Parathyroid adenoma (tissue), 2 donors: ENCODE measurements at regions not wholly inside any gene's neighbourhood (a gene's known extent, or its start where the extent isn't known, plus 50 kb on each side); places are given as distances from the start of the nearest gene placed in this dataset.

ENCODE experiments used
- H2AFZ ChIP-seq: fragments of 300-600 bp; sonication (generic); one replicate; pipeline ENCODE4 v1.7.0; 2017; ENCODE audit warnings: antibody characterized with exemption, mild to moderate bottlenecking
- H3K27ac ChIP-seq: fragments of 300-600 bp; sonication (generic); one replicate; pipeline ENCODE4 v1.7.0; 2017
- H3K27me3 ChIP-seq: fragments of 300-600 bp; sonication (generic); one replicate; pipeline ENCODE4 v1.7.0; 2017; ENCODE audit warnings: low read length; ENCODE audit not compliant: control insufficient read depth, insufficient read depth
- H3K36me3 ChIP-seq: fragments of 300-600 bp; sonication (generic); one replicate; pipeline ENCODE4 v1.7.0; 2017; ENCODE audit warnings: low read length; ENCODE audit not compliant: control insufficient read depth, insufficient read depth
- H3K4me1 ChIP-seq: fragments of 300-600 bp; sonication (generic); one replicate; pipeline ENCODE4 v1.7.0; 2017; ENCODE audit warnings: control low read depth
- H3K4me2 ChIP-seq: fragments of 300-600 bp; sonication (generic); one replicate; pipeline ENCODE4 v1.7.0; 2017; ENCODE audit warnings: low read length
- H3K4me3 ChIP-seq: fragments of 300-600 bp; sonication (generic); one replicate; pipeline ENCODE4 v1.7.0; 2017; ENCODE audit warnings: low read depth, low read length
- H3K79me2 ChIP-seq: fragments of 300-600 bp; sonication (generic); one replicate; pipeline ENCODE4 v1.7.0; 2017; ENCODE audit warnings: control low read depth
- H3K9ac ChIP-seq: fragments of 300-600 bp; sonication (generic); one replicate; pipeline ENCODE4 v1.7.0; 2017; ENCODE audit warnings: mild to moderate bottlenecking
- H3K9me3 ChIP-seq: fragments of 300-600 bp; sonication (generic); one replicate; pipeline ENCODE4 v1.7.0; 2017; ENCODE audit warnings: low read length; ENCODE audit not compliant: control insufficient read depth
- CTCF ChIP-seq: fragments of 300-600 bp; sonication (generic); IDR thresholded peaks from one replicate; pipeline ENCODE4 v1.7.0; 2017; ENCODE audit warnings: antibody characterized with exemption, mild to moderate bottlenecking
- donor health status: primary hyperparathyroidism.

- Histone ChIP-seq H3K27me3 (no peaks in the 10 kb centered on the region), H3K79me2 (no peaks in the 10 kb centered on the region), H3K9me3 (no peaks in the 10 kb centered on the region), H3K4me2 (no peak overlapping the region), H3K4me3 (no peak overlapping the region), H3K4me1 (no peaks in the 10 kb centered on the region), H3K36me3 (no peaks in the 10 kb centered on the region), H3K27ac (no peak overlapping the region), H2AFZ (no peak overlapping the region), H3K9ac (no peak overlapping the region)
- no peak for TF ChIP-seq CTCF
These were observed 149.5 kb upstream of the MCTP2 start for GRCh38 chr15:94081829-94082228.

- no peaks in the 10 kb centered on the region for H3K27me3 ChIP-seq
- no peaks in the 10 kb centered on the region for H3K9me3 ChIP-seq
- H3K79me2 ChIP-seq = no peaks in the 10 kb centered on the region
- no peak overlapping the region for H2AFZ ChIP-seq
- H3K4me3 ChIP-seq = no peak overlapping the region
- H3K27ac ChIP-seq = no peak overlapping the region
- no peak overlapping the region for H3K4me2 ChIP-seq
- no peaks in the 10 kb centered on the region for H3K36me3 ChIP-seq
- H3K4me1 ChIP-seq = no peaks in the 10 kb centered on the region
- TF ChIP-seq CTCF = no peak
- no peak overlapping the region for H3K9ac ChIP-seq
These were observed 150.3 kb upstream of the MCTP2 start for GRCh38 chr15:94080989-94081605.

GRCh38 chr15:94080416-94080815 lies 150.9 kb upstream of the MCTP2 start:
- H3K79me2 ChIP-seq = no peaks in the 10 kb centered on the region
- no peak overlapping the region for H3K4me3 ChIP-seq
- H3K4me1 ChIP-seq = no peaks in the 10 kb centered on the region
- H3K4me2 ChIP-seq = no peak overlapping the region
- no peak overlapping the region for H3K9ac ChIP-seq
- no peak overlapping the region for H3K27ac ChIP-seq
- no peak overlapping the region for H2AFZ ChIP-seq
- no peaks in the 10 kb centered on the region for H3K9me3 ChIP-seq
- no peak for TF ChIP-seq CTCF
- H3K27me3 ChIP-seq = no peaks in the 10 kb centered on the region
- no peaks in the 10 kb centered on the region for H3K36me3 ChIP-seq

GRCh38 chr15:94079968-94080367 lies 151.4 kb upstream of the MCTP2 start:
- Histone ChIP-seq H3K4me2 (no peak overlapping the region), H3K27me3 (no peaks in the 10 kb centered on the region), H3K9me3 (no peaks in the 10 kb centered on the region), H3K4me3 (no peak overlapping the region), H3K36me3 (no peaks in the 10 kb centered on the region), H3K4me1 (no peaks in the 10 kb centered on the region), H3K27ac (no peak overlapping the region), H2AFZ (no peak overlapping the region), H3K9ac (no peak overlapping the region), H3K79me2 (no peaks in the 10 kb centered on the region)
- TF ChIP-seq CTCF = no peak

GRCh38 chr15:94079459-94079858 lies 151.9 kb upstream of the MCTP2 start:
- H3K9ac ChIP-seq = no peak overlapping the region
- H3K79me2 ChIP-seq = no peaks in the 10 kb centered on the region
- H3K9me3 ChIP-seq = no peaks in the 10 kb centered on the region
- H3K27me3 ChIP-seq = no peaks in the 10 kb centered on the region
- no peaks in the 10 kb centered on the region for H3K4me1 ChIP-seq
- no peak overlapping the region for H3K27ac ChIP-seq
- no peak overlapping the region for H3K4me2 ChIP-seq
- H3K4me3 ChIP-seq = no peak overlapping the region
- no peaks in the 10 kb centered on the region for H3K36me3 ChIP-seq
- no peak overlapping the region for H2AFZ ChIP-seq
- no peak for TF ChIP-seq CTCF
